ENCODE measurements at regions not wholly inside any gene's neighbourhood (a gene's known extent, or its start where the extent isn't known, plus 50 kb on each side); places are given as distances from the start of the nearest gene placed in this dataset.

DNA sequence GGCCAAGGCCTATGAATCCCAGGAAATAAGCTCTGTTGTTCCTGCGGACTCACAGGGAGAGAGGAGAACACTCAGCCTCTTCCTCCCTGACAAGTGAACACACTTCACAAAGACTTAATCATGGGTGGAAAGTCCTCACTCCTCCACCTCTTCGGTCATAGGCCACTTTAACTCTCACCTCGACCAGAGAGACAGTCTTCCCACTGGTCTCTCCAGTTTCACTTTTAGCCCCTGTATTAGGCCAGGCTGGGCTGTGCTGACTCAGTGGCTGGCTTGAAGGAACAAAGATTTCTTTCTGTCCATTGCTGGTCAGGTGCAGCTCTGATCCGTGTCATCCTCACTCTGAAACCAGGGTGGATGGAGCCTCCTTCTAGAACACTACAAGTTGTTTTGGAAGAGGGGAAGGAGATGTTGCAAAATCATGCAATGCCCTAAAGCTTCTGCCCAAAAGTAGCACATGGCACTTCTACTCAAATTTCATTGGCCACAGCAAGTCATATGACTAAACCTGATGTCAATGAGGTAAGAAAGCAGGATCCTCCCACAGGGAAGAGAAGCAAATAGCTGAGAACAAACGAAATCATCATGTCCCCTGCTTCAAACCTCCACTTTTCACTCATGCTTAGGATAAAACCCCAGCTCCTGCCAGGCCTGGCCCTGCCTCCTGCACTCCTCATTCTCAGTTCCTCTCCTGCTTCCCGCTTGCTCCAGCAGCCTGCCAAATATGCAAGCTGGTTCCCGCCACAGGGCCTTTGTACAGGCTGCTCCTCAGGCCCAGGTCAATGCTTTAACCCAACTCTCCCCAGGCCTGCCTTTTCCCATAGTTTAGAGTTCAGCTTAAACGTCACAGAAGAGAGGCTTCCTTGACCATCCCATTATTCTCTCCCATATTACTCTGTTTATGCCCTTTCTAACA, 150.5 kb upstream of the RUNX3 start:
- no peak for DNase-seq

GRCh38 chr1:25079048-25079447, 149.0 kb upstream of the RUNX3 start:
- no peak for DNase-seq

- no peak for DNase-seq
Observed at GRCh38 chr1:25074351-25075227, 144.5 kb upstream of the RUNX3 start.

GRCh38 chr1:25073640-25074270, 143.7 kb upstream of the RUNX3 start:
- DNase-seq, result no peak

DNA sequence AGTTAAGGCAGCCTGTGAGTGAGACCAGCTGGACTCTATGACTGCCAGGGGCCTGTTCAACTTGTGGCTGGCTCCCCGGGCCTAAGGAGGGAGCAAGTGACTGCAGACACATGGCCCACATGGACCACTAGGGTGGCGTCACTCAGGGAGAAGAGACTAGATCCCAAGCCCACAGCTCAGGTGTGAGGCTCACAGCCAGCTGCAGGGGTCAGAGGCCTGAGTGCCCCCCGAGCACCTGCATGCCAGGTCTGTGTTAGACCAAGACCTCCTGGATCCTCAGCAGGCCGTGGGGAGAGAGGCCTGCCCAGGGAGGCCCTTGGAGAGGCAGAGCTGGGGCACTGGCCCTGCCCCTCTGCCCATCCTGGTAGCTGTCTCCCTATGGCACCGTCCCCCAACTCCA, 142.4 kb upstream of the RUNX3 start:
- DNase-seq, result no peak

DNA sequence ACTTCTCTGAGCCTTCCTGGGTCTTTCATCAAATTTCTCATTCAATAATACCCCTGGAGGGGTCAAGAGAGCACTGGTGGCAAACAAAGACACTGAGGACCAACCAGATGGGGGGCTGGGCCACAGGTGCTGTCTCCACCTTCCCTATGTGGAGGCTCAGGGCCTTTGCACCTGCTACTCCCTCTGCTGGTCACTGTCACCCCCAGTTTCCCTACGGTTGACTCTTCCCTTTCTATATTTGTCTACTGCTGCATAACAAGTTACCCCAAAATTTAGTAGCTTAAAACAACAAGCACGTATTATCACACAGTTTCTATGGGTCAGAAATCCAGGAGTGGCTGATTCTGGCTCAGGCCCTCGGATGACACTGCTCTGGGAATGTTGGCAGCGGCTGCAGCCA, 138.8 kb upstream of the RUNX3 start:
- DNase-seq, result no peak

DNA sequence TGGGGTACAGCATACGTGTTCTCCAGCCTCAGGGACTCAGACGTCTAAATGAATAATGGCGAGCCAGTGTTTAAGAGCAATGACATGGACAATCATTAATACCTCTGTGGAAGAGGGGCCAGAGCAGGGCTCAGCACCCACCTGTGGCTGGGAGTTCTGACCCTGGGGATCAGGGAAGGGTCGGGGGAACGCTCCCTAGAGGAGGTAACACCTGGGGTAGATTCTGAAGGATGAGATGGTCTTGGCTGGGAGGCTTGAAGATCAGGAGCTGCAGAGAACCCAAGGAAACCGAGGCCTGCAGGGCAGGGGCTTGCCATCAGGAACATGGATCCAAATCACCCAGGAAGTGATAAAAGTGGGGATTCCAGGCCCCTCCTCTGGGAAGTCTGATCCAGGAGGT, 138.2 kb upstream of the RUNX3 start:
- no peak for DNase-seq

- no peak for DNase-seq
Observed at GRCh38 chr1:25067518-25068251, 137.6 kb upstream of the RUNX3 start.

DNA sequence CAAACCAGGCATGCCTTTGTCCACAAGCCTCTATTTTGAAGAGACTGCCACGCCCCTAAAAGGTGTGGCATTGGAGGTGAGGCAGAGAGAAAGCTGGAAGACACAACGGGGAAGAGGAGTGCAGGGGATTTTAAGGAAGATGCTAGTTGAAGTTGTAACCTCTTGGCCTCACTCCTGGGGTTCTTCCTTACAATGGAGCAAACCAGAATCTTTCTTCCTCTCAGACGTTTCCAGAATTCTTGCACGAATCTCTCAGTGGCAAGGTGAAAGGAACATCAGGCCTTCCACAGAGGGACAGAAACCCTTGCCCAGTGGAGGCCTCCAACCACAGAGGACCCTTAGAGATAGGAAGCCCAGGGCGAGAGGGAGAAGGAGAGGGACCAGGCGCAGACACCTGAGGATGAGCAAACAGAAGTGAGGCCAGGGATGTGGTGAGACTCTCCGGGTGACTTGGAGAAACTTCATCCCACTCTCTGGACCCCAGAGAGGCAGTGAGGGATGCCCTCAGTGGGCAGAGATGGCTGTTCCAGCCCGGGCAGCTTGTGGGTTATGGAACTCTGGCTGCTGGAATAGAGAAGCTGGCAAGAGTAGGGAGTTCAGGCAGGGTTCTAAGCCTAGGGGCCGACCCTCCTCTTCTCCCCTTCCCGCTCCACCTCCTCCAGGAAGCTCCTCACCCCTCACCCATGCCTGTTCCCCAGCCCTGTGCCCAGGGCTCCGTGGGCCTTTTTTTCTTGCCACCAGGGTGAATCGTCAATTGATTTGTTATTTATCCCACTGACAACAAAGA, 136.8 kb upstream of the RUNX3 start:
- no peak for DNase-seq

DNA sequence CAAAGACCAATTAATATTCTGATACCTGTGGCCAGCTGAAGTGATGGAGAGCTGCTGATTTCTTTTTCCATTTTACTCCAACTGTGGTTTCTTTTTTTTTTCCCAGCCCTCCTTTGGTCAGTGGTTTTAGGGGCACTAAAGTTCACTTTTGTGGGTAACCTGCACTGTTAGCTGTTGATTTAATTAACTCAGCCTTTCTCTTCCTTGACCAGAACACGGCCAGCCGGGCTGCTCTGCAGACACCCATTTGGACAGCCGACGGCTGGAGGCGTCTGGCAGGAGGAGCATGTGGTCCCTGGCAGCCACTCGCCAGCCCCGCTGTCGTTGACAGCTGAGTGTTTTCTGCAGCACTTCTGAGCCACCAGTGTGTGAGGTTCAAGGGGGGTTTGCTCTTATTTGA, 136.2 kb upstream of the RUNX3 start:
- DNase-seq, result no peak

- DNase-seq, result peak; percentile 8
Observed at GRCh38 chr1:25065795-25066238, 135.7 kb upstream of the RUNX3 start.

DNA sequence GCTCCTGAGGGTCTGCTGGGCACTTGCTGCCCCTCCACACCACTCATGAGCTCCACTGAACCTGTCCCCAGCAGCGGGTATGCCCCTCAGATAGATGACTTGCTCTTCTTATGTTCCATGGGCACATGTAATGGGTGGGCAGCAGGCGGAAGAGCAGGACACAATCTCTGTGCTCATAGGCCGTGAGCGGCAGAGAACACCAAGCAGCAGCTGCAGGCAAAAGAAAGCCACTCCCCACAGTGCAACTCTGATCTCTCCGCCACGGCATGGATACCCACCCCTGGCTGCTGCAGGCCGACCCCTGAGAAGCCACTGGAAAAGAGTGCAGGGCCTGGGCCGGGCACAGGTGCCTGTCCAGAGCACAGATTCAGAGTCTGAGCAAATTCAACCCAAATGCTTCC, 135.2 kb upstream of the RUNX3 start:
- no peak for DNase-seq

GRCh38 chr1:25064465-25065240, 134.6 kb upstream of the RUNX3 start:
- no peak for DNase-seq

DNA sequence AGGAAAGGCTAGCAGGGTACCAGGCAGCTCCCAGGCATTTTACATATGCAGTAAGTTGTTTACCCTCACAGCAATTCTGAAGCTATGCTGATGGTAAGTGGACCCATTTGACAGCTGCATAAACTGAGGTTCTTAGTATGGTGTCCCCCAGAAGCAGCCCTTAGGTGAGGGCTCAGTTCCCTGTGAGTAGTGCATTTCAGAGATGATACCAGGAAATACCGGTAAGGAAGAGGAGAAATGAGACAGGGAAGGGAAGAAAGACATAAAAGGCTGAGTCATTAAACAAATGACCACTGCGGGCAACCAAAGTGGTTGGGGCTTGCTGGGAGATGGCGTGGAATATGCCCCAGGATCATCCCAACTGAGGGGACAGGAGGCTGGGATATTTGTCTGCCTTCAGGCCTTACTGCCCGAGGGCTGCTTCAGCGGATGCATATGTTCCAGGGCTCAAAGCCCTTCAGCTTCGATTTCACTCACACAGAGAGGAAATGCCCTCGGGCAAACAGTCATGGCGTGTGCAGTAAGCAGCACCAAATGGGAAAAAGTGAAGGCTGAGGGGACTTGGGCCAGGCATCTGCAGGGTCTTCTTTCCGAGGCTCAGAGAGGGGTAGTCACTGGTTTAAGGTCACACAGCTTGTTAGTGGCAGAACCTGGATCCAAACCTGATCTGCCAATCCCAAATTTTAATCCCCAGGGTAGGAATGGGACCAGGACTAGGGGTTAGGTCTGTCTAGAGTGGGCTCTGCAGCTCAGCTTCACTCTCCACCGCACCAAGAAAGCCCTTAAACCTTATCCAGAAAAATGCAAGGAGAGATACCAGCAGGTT, 133.7 kb upstream of the RUNX3 start:
- DNase-seq, result no peak

DNA sequence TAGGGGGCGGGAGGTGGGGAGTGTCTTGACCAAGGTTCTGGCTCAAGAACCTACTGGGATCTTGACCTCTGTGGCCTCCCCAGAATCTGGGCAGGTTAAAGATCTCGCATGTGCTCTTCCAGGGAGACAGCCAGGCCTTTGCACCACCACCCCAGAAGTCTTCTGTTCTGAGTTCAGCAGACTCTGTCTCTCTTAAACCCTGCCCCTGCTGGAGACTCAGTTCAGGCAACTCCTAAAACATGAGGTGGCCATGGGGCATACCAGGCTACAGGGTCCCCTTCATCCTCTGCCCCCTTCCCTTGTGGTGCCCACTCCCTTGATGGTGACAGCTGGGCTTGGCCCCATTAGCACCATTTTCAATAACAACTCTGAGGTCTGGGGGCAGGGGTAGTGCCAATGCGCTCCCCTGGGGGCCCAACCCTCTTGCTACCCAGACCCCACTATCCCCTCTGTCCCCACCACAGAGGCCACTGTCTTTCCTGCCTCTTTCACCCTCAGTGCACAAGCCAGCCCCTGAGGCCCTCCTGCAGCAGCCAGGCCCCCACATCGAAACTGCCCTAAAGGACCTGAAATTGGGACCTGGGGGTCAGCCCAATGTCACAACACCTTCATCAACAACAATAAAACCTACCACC, 132.7 kb upstream of the RUNX3 start:
- DNase-seq, result no peak

GRCh38 chr1:25061261-25061995, 131.4 kb upstream of the RUNX3 start:
- no peak for DNase-seq

- no peak for DNase-seq
Observed at GRCh38 chr1:25057188-25057587, 127.1 kb upstream of the RUNX3 start.

GRCh38 chr1:25056536-25056935, 126.5 kb upstream of the RUNX3 start:
- no peak for DNase-seq

- no peak for DNase-seq
Observed at GRCh38 chr1:25055961-25056360, 125.9 kb upstream of the RUNX3 start.

All from effector CD4-positive, alpha-beta T cell (primary cell).